ENCODE measurements at regions not wholly inside any gene's neighbourhood (a gene's known extent, or its start where the extent isn't known, plus 50 kb on each side); places are given as distances from the start of the nearest gene placed in this dataset.
A peak's percentile ranks its signal among the peaks of the same experiment; 100 is the strongest.

DNA sequence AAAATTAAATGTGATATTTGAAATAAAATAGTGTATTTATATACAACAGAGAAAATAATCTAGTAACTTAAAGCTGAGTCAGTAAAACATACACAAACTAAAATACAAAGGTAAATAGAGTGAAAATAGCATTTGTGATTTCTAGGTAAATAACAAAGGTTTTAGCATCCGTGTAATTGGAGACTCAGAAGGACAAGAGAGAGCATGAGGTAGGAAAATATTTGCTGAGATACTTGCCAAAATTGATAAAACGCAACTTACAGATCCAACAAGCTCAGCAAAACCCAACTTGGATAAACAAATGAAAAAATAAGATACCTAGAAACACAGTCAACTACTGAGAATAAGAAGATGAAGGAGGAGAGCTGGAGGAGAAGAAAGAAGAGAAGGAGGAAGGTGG lies 634.7 kb upstream of the CCDC179 start:
- DNase-seq, result no peak

DNA sequence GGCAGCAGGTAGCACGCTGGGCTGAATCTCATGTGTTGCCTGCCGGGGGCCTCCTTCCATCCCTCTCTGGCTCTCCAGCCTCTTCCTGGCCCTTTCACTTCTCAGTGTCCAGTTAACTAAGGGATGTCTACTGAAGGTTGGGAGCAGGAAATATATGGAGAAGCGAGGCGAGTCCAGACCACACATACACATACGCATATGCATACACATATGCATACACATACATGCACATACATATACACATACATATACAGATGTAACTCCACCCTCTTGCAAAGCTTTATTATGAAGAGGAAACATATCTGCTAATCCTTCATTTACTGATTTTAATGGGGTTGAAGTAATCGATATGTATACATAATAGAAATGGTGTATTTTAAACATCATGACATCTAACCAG lies 636.1 kb upstream of the CCDC179 start:
- no peak for DNase-seq

DNA sequence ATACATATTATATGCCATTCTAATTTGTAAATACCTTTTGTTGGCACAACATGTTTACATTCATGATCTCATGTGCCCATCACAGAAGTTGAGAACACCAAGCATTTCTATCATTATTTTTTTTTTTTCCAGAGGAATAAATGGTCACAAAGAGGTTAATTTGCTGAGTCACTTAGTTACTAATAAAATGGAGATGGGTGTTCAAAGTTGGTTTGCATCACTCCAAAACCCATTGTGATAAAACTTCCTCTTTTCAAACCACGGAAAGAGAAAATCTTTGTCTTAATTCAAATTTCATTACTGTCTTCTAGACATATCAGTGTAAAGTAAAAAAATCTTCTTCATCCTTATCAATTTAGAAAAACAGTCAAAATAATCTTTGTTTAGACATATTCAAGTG lies 636.8 kb upstream of the CCDC179 start:
- no peak for DNase-seq

DNA sequence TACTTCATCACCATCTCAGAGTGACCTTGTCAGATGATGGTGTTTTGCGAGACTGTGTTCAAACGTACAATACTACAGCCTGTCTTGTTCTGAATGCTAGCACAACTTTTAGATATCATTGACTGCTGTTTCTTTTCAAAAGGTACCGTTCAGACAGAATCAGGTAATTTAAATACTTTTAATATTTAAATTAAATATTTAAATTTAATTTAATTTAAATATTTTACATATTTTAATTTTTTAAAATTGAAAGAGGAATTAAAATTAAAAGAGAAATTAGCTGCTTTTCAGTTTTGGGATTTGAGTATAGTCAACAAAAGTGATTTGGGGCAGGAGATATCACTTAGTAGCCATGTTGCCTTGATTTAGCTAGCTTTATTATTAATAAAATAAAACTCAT lies 642.1 kb upstream of the CCDC179 start:
- no peak for DNase-seq

DNA sequence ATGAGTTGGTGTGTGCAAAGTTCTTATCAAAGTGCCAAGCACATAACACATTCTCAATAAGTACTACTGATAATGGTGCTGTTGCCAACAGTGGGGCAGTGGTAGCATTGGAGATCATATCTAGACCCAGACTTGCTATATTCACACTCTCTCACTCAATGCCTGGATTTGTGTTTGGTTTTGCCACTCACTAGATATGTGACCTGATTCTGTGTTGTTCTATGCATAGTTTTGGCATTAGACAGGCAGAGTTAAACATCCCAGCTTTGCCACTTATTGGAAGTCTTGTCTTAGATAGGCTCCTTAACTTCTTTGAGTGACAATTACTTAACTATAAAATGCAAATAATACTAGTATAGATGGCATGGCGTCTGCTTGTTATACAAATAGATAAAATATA lies 642.6 kb upstream of the CCDC179 start:
- peak; percentile 22 for DNase-seq

DNA sequence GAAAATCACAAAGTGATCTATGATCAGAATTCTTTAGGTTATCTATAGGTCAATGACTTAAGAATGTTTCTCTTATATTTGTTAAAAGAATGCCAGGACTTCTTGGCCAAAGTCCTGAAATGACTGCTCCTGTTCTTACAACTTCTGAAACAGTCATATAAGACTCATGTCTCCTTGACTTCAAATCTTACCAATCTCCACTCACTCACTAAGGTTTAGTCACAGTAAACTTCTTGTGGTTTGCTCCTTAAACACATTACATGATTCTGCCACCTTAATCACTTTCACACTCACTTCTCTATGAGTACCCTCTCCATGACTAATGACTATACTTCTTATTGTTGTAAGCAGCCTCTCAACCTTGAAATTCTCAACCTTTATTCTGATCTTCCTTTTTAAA lies 648.7 kb upstream of the CCDC179 start:
- peak; percentile 81 for DNase-seq

DNA sequence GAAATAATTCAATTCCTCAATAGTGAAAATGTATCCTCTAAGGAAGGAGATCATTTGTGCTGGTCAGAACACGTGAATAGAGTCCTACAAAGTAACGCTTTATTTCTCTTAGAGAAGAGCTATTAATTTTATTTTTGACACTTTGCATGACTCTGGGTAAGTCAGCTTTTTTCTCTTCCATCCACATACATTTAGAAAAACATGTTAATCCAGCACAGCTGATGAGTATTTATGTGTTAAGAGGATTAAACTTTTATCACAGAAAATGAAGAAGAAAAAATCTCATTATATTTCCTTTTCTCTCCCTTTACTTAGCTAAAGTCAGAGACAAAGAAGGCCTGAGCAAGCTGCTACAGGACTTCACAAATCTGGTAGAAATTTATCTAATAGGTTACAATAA lies 649.5 kb upstream of the CCDC179 start:
- DNase-seq, result no peak

DNA sequence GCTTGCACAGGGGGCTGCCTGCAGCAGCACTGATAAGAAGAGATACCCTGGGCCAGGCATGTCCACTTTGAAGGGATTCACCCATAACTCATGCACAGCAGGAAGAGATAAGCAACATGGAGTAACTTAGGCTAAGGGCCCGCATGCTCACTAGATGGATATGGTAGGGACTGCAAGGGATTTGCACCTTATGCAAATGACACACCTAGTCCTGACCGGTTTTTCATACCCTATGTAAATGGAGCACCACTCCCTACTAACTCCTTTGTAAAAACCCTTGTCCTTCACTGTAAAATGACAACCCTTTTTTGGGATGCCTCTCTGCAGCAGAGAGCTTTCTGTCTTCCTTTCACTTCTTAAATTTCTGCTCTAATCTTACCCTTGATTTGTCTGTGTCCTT lies 658.9 kb upstream of the CCDC179 start:
- no peak for DNase-seq

DNA sequence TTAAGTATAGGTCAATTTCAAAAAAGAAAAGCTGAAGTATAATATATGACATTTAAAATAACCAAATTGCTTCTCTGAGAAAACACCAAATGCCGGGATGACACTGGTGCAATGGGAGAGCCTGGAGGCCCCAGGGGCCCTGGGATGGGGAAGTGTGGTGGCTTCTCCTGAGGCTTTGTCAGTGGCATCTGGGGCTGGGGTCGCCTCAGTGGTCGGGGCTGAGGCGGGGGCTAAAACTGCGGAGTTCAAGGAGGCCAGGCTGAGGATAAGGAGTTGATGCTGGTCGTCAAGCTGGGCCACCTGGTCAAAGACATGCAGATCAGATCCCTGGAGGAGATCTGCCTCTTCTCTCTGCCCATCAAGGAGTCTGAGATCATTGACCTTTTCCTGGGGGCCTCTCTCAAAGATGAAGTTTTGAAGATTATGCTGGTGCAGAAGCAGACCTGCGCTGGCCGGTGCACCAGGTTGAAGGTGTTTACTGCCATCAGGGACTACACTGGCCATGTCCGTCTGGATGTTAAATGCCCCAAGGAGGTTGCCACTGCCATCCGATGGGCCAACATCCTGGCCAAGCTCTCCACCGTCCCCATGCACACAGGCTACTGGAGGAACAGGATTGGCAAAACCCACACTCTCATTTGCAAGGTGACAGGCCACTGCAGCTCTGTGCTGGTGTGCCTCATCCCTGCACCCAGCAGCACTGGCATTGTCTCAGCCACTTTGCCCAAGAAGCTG lies 660.1 kb upstream of the CCDC179 start:
- no peak for DNase-seq

DNA sequence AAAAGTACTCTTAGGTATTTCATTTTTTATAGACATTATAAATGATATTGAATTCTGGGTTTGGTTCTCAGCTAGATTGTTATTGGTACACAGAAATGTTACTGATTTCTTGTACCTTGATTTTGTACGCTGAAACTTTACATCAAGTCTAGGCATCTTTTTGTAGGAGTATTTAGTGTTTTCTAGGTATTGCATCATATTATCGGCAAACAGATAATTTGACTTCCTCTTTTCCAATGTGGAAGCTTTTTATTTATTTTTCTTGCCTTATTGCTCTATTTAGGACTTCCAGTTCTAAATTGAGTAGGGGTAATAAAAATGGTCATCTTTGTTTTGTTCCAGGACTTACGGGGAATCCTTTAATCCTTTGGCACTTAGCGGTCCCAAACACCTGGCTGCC lies 676.6 kb upstream of the CCDC179 start:
- DNase-seq, result no peak

DNA sequence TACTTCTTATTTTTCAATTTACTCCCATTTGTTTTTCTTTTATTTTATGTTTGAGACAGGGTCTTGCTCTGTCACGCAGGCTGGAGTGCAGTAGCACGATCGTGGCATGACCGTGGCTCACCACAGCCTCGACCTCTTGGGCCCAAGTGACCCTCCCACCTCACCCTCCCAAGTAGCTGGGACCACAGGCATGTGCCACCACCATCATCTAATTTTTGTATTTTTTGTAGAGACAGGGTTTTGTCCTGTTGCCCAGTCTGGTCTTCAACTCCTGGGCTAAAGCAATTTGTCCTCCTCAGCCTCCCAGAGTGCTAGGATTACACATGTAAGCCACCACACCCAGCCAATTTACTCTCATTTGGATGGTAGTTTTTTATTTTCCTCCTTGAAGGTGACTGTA lies 679.3 kb upstream of the CCDC179 start:
- peak; percentile 41 for DNase-seq

DNA sequence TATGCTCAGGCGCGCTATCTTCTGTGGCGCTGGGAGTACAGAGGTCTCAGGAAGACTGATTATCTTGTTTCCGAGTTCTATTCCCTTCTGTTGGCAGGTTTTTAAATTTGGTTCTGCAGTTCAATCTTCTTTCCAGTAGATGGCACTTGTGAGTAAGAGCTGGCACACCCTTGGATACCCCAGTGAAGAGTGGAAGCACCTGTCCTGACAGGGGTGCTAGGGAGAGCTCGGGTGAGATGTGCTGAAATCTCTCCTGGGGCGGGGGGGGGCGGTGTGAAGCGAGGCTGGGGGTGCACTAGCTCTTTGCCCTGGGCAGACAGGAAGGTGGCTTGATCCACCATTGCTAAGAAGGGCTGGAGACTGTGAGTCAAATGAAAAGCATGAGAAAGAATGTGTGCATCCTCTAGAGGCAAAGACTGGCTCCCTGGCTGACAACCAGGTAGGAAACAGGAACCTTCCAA lies 679.9 kb upstream of the CCDC179 start:
- peak; percentile 90 for DNase-seq

DNA sequence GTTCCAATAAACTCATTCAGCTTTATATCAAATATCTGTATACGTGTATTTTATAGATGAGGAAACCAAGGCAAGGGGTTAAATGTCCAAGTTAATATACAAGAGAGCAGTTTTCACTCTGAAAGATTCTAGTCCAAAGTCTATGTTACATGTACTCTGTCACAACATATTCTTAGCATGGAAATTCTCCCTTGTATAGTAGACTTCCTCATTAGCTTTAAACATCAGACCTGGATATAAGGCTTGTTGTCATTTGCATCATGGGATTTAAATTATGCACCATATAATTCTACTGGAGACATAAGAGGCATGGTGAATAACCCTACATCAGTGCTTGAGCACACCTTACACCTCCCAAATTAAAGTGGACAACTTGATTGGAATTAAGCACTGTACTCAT lies 681.9 kb upstream of the CCDC179 start:
- no peak for DNase-seq

DNA sequence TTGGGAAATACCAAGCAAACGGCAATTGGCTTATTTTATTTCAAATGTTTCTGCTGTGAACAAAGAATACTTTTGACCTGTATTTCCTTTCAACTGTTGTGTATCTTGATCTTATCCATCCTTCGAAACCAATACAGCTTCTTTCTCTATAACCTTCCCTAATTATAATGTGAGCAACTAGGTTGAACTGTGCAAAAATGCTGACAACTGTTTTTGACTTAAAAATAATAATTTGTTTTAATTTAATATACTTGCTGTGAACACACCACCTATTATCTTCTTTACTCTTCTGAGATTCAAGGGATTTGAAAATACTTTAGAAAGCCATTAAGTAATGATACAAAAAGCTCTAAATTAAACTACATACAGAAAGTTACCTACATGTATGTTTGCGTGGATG lies 682.5 kb upstream of the CCDC179 start:
- no peak for DNase-seq

DNA sequence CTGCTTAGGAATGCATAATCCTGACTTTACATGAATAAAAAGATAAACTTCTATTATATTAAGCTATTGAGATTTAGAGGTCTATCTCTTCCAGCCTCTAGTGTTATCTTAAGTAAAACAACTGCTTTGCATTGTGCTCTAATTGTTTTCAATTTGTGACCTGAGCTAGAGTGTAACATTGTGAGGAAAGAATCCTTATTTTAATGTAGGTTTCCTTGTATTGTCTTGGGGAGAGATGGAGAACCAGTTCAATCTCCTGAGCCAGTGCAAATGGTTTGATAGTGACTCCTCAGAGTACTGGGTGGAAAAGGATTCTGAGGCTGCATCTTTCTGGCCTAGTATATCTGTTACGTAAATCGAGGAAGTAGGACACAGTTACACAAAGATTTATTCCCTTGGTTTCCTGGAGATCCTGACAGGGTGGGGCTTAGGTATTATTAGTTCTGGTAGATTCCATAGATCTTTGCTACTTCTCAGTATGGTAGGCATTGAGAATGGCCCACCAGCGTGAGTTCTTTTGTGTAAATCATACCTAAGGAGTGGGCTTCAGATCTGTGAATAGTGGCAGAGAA lies 683.5 kb upstream of the CCDC179 start:
- DNase-seq, result no peak

DNA sequence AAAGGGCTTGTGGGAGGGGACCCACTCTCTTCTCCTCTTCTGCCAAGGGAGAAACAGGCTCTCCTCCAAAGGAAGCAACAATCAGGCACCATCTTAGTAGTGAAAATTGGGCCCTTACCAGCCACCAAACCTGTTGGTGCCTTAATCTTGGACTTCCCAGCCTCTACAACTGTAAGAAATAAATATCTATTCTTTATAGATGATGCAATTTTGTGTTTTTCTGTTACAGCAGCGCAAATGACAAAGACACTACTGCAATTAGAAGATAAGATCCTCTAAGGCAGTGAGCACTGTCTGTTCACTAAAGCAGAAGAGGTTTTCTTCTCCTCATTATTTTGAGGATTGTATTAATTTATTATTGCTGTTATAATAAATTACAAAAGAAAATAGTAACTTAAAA lies 691.4 kb upstream of the CCDC179 start:
- DNase-seq, result no peak

DNA sequence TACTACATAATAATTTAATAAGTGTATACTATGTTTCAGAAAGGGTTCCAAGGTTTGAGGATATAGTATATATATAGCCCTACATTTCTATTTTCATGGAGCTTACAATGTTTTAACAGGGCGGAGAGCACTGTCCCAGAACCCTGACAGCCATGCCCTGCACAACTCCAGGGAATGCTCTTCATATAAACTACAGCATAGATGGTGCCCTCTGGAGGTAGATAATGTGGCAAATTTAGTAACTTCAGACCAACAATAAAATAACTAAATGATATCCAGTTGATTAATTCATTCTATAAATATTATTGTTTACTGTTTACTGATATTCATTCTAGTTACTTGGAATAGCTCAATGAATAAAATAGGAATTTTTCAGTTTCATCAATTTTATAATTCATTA lies 693.7 kb upstream of the CCDC179 start:
- DNase-seq, result no peak

DNA sequence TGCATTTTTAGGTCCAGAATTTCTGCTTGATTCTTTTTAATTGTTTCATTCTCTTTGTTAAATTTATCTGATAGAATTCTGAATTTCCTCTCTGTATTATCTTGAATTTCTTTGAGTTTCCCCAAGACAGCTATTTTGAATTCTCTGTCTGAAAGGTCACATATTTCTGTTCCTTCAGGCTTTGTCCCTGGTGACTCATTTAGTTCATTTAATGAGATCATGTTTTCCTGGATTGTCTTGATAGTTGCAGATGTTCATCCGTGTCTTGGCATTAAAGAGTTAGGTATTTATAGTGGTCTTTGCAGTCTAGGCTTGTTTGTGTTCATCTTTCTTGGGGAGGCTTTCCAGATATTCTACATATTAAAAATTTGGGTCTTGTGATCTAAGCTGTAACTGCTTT lies 694.8 kb upstream of the CCDC179 start:
- DNase-seq, result peak; percentile 73

DNA sequence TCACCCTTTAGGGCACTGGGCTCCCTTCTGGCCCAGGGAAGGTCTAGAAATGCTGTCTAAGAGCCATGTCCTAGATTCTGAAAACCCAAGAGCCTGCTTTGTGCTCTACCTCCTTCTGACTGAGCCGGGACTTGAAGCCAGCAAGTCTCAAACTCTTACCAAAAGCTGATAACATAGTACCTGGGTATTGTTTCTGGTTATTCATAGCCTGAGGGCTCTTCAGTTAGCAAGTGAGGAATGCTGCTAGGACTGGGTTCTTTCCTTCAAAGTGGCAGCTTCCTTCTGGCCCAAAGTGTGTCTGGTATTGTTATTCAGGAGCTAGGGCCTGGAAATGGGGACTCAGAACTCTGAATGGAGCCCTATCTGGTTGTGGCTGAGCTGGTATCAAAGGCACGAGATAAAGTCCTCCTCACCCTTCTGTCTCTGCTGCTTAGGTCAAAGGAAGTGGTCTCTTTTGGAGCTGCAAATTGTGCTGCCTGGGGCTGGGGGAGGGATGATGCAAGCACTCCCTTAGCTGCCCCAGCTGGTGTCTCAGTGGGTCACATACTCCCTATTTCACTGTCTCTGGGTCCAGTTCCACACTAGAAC lies 696.0 kb upstream of the CCDC179 start:
- DNase-seq, result no peak

DNA sequence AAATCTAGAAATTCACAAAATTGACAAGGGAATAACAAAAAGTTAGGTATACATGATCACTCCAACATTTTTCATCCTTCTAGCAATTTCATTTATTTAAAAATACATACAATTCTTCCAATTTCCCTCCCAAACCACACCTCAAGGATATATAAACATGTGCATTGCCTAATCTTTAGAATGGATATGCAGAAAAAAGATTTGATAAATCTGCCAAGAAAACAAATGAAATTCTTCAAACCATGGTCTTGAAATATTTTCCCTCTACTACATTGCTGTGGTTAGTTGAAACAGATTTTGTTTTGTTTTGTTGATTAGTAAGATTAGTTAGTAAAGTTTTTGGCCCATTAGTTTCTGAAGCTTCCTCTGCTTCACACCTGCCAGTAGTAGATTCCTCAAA lies 703.3 kb upstream of the CCDC179 start:
- no peak for DNase-seq

DNA sequence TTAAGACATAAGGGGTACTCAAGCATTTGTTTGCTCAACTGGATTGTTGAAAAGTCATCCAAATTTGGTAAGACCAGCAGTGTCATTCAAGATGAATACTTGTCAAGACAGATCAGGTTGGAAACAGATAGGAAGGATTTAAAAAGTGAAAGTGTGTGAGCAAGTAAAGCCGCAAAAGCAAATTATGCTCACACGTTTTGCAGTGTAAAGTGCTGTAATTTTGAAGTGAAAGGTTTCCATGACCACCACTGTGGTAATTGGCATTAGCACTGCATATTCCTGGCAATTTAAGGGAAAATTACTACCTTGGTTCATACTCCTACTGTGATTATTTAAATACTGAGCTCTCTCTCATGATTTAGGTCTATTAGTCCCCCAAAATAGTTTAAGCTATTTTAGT lies 704.1 kb upstream of the CCDC179 start:
- no peak for DNase-seq

DNA sequence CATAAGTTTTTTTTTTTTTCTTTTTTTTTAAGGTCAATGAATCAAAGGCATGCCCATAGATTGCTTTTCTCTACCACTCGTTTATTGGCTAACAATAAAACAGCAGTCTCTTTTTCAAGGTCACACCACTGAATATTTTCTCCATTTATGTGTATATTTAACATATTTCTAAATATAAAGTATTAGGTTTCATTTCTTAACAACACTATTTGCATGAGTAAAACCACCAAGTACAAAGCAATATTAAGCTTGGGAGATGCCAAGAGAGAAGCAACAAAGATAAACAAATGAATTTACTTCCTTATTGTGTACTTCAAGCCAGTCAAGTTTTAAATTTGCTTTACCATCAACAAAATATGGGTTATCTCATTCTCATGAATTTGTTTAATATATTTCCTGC lies 708.9 kb upstream of the CCDC179 start:
- no peak for DNase-seq

DNA sequence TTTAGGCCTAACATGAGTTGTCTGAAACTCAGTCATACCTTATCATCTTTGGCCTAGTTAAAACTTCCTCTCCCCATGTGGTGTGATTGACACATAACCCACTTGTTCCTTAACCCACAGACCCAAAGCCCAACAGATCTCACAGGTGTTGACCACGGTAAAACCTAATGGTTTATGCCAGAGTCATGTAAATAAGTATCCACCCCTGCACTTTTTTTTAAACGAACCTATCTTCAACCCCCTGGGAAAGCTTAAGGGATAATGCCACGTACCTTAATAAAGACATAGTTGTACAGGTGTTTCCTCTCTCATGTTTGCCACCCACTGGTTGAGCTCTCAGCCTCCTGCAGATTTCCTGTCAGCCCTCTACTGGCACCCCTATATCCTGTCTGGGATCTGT lies 709.3 kb upstream of the CCDC179 start:
- no peak for DNase-seq

DNA sequence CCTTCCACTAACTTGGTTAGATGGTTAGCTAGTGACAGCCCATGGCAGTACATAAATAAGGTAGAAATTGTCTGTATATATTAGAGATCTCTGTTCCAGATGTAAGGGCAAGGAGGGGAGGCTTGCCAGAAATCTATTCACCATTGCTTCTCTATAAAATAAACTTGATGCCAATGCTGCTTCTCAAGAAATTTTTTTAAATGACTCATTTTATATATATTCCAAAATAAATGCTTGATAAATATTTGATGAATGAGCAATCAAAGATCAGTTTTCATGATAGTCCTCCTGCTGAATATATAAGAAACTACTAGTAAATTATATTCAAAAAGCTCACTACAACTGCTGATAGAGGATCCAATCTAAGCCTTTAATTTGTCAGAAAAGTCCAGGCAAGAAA lies 710.6 kb upstream of the CCDC179 start:
- peak; percentile 56 for DNase-seq

DNA sequence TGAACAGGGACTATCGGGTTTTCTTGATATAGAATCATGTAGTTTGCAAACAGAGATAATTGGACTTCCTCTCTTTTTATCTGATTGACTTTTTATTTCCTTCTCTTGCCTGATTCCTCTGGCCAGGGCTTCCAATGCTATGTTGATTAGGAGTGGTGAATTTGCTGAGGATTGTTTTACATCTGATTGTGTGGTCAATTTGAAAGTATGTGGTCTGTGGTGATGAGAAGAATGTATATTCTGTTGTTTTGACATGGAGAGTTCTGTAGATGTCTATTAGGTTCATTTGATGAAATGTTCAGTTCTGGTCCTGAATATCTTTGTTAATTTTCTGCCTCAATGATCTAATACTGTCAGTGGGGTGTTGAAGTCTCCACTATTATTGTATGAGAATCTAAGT lies 713.2 kb upstream of the CCDC179 start:
- DNase-seq, result peak; percentile 58
